ENCODE measurements at regions not wholly inside any gene's neighbourhood (a gene's known extent, or its start where the extent isn't known, plus 50 kb on each side); places are given as distances from the start of the nearest gene placed in this dataset.
"Not testable (repeated sequence)": the region's sequence is repeated elsewhere in the genome, so short reads cannot be mapped to it uniquely, and the experiment has no call there.

GRCh38 chr5:119745976-119746375 is 116.6 kb downstream of the FAM170A start:
- intact Hi-C loops (cut with DNase I; ENCODE audit: low total_unique reads): no loop called here

GRCh38 chr5:119746984-119747383 is 117.6 kb downstream of the FAM170A start:
- intact Hi-C loops (cut with DNase I; ENCODE audit: low total_unique reads): no loop called here
- H3K4me3 ChIP-seq: no peak overlapping the region

More at GRCh38 chr5:119745976-119746375, 116.6 kb downstream of the FAM170A start:
- H3K4me3 ChIP-seq: no peak overlapping the region
- no peaks in the 10 kb centered on the region for H3K36me3 ChIP-seq
- TF ChIP-seq CTCF (IDR thresholded peaks at IDR 0.05) (no peak), POLR2AphosphoS5 (IDR thresholded peaks at IDR 0.05) (no peak), POLR2A (IDR thresholded peaks at IDR 0.05) (no peak)
- H3K27ac ChIP-seq: no peak overlapping the region
- no peaks in the 10 kb centered on the region for H3K9me3 ChIP-seq
- H3K4me1 ChIP-seq: no peaks in the 10 kb centered on the region
- DNase-seq (ENCODE audit: low spot score in 2 of 2): no peak
- H3K27me3 ChIP-seq: no peaks in the 10 kb centered on the region

GRCh38 chr5:119750887-119751733 is 121.8 kb downstream of the FAM170A start:
- intact Hi-C loops (cut with DNase I; ENCODE audit: low total_unique reads): no loop called here
- no peak overlapping the region for H3K4me3 ChIP-seq
- H3K4me1 ChIP-seq: no peaks in the 10 kb centered on the region
- H3K27ac ChIP-seq: no peak overlapping the region
- no peaks in the 10 kb centered on the region for H3K27me3 ChIP-seq
- H3K9me3 ChIP-seq: no peaks in the 10 kb centered on the region
- H3K36me3 ChIP-seq: no peaks in the 10 kb centered on the region
- TF ChIP-seq CTCF (IDR thresholded peaks at IDR 0.05) (no peak), POLR2AphosphoS5 (IDR thresholded peaks at IDR 0.05) (no peak), POLR2A (IDR thresholded peaks at IDR 0.05) (no peak)
- no peak for DNase-seq (ENCODE audit: low spot score in 2 of 2)

More at GRCh38 chr5:119746984-119747383, 117.6 kb downstream of the FAM170A start:
- no peak for TF ChIP-seq CTCF (IDR thresholded peaks at IDR 0.05)
- Histone ChIP-seq H3K27me3 (no peaks in the 10 kb centered on the region), H3K9me3 (no peaks in the 10 kb centered on the region), H3K27ac (no peak overlapping the region), H3K4me1 (no peaks in the 10 kb centered on the region), H3K36me3 (no peaks in the 10 kb centered on the region)
- no peak for DNase-seq (ENCODE audit: low spot score in 2 of 2)

- Histone ChIP-seq H3K27ac (no peak overlapping the region), H3K9me3 (no peaks in the 10 kb centered on the region), H3K4me1 (no peaks in the 10 kb centered on the region), H3K27me3 (no peaks in the 10 kb centered on the region), H3K36me3 (no peaks in the 10 kb centered on the region), H3K4me3 (no peak overlapping the region)
- intact Hi-C loops (cut with DNase I; ENCODE audit: low total_unique reads): no loop called here
- DNase-seq (ENCODE audit: low spot score in 2 of 2): no peak
- TF ChIP-seq POLR2A (IDR thresholded peaks at IDR 0.05) (no peak), CTCF (IDR thresholded peaks at IDR 0.05) (no peak), POLR2AphosphoS5 (IDR thresholded peaks at IDR 0.05) (no peak)
These were observed 122.4 kb downstream of the FAM170A start for GRCh38 chr5:119751734-119752094.

GRCh38 chr5:119752921-119753886 is 123.8 kb downstream of the FAM170A start:
- Histone ChIP-seq H3K4me1 (no peaks in the 10 kb centered on the region), H3K9me3 (no peaks in the 10 kb centered on the region), H3K36me3 (no peaks in the 10 kb centered on the region), H3K4me3 (no peak overlapping the region), H3K27ac (no peak overlapping the region), H3K27me3 (no peaks in the 10 kb centered on the region)
- DNase-seq (ENCODE audit: low spot score in 2 of 2): no peak
- intact Hi-C loops (cut with DNase I; ENCODE audit: low total_unique reads): no loop called here
- TF ChIP-seq POLR2AphosphoS5 (IDR thresholded peaks at IDR 0.05) (no peak), CTCF (IDR thresholded peaks at IDR 0.05) (no peak), POLR2A (IDR thresholded peaks at IDR 0.05) (no peak)

- H3K4me1 ChIP-seq; DNase-seq (ENCODE audit: low spot score in 2 of 2); H3K27me3 ChIP-seq; H3K36me3 ChIP-seq; H3K9me3 ChIP-seq; intact Hi-C loops (cut with DNase I; ENCODE audit: low total_unique reads); H3K27ac ChIP-seq; H3K4me3 ChIP-seq: not testable (repeated sequence)
These were observed 125.5 kb downstream of the FAM170A start for GRCh38 chr5:119754825-119755224.
